ENCODE measurements at regions not wholly inside any gene's neighbourhood (a gene's known extent, or its start where the extent isn't known, plus 50 kb on each side); places are given as distances from the start of the nearest gene placed in this dataset.

GRCh38 chr10:21314906-21315644 is 210.4 kb downstream of the SKIDA1 start:
- DNase-seq (no peak), ATAC-seq (ENCODE audit: low read depth) (no peak)
- Mint-ChIP-seq H3K36me3 (no peaks in the 10 kb centered on the region), H3K27ac (no peak overlapping the region), H3K27me3 (peaks cover 2% of the 10 kb centered on the region), H3K4me1 (no peaks in the 10 kb centered on the region), H3K9me3 (no peaks in the 10 kb centered on the region), H3K4me3 (no peak overlapping the region)
- POLR2A ChIA-PET: no interaction called here

GRCh38 chr10:21314111-21314626 is 211.3 kb downstream of the SKIDA1 start:
- POLR2A ChIA-PET: no interaction called here
- DNase-seq (no peak), ATAC-seq (ENCODE audit: low read depth) (no peak)
- H3K4me1 Mint-ChIP-seq: no peaks in the 10 kb centered on the region
- H3K36me3 Mint-ChIP-seq: no peaks in the 10 kb centered on the region
- H3K27me3 Mint-ChIP-seq: peaks cover 2% of the 10 kb centered on the region
- no peak overlapping the region for H3K4me3 Mint-ChIP-seq
- H3K27ac Mint-ChIP-seq: no peak overlapping the region
- no peaks in the 10 kb centered on the region for H3K9me3 Mint-ChIP-seq

- Mint-ChIP-seq H3K27ac (no peak overlapping the region), H3K27me3 (peaks cover 2% of the 10 kb centered on the region), H3K36me3 (no peaks in the 10 kb centered on the region), H3K4me1 (no peaks in the 10 kb centered on the region), H3K4me3 (no peak overlapping the region), H3K9me3 (no peaks in the 10 kb centered on the region)
- DNase-seq: no peak
- ATAC-seq (ENCODE audit: low read depth): no peak
- POLR2A ChIA-PET: no interaction called here
Measured at GRCh38 chr10:21313691-21314090, 211.8 kb downstream of the SKIDA1 start.

GRCh38 chr10:21311426-21311825 is 214.1 kb downstream of the SKIDA1 start:
- Mint-ChIP-seq H3K27ac (no peak overlapping the region), H3K4me3 (no peak overlapping the region), H3K36me3 (no peaks in the 10 kb centered on the region), H3K9me3 (no peaks in the 10 kb centered on the region), H3K27me3 (peaks cover 2% of the 10 kb centered on the region), H3K4me1 (no peaks in the 10 kb centered on the region)
- DNase-seq (no peak), ATAC-seq (ENCODE audit: low read depth) (no peak)
- POLR2A ChIA-PET: no interaction called here

- no peaks in the 10 kb centered on the region for H3K4me1 Mint-ChIP-seq
- no peaks in the 10 kb centered on the region for H3K9me3 Mint-ChIP-seq
- no peak for ATAC-seq (ENCODE audit: low read depth)
- POLR2A ChIA-PET: no interaction called here
- DNase-seq: no peak
- no peak overlapping the region for H3K4me3 Mint-ChIP-seq
- H3K27me3 Mint-ChIP-seq: peaks cover 2% of the 10 kb centered on the region
- H3K27ac Mint-ChIP-seq: no peak overlapping the region
- H3K36me3 Mint-ChIP-seq: no peaks in the 10 kb centered on the region
Measured at GRCh38 chr10:21309427-21309826, 216.1 kb downstream of the SKIDA1 start.

- DNase-seq (no peak), ATAC-seq (ENCODE audit: low read depth) (no peak)
- no peak overlapping the region for H3K27ac Mint-ChIP-seq
- H3K4me3 Mint-ChIP-seq: no peak overlapping the region
- H3K4me1 Mint-ChIP-seq: no peaks in the 10 kb centered on the region
- POLR2A ChIA-PET: no interaction called here
- H3K9me3 Mint-ChIP-seq: no peaks in the 10 kb centered on the region
- no peaks in the 10 kb centered on the region for H3K36me3 Mint-ChIP-seq
- peaks cover 2% of the 10 kb centered on the region for H3K27me3 Mint-ChIP-seq
Measured at GRCh38 chr10:21308946-21309345, 216.5 kb downstream of the SKIDA1 start.

GRCh38 chr10:21308018-21308417 is 217.5 kb downstream of the SKIDA1 start:
- H3K4me3 Mint-ChIP-seq: no peak overlapping the region
- POLR2A ChIA-PET: no interaction called here
- no peaks in the 10 kb centered on the region for H3K4me1 Mint-ChIP-seq
- H3K9me3 Mint-ChIP-seq: no peaks in the 10 kb centered on the region
- H3K27me3 Mint-ChIP-seq: peaks cover 2% of the 10 kb centered on the region
- H3K27ac Mint-ChIP-seq: no peak overlapping the region
- H3K36me3 Mint-ChIP-seq: no peaks in the 10 kb centered on the region
- ATAC-seq (ENCODE audit: low read depth) (no peak), DNase-seq (no peak)

- DNase-seq: no peak
Measured at GRCh38 chr10:21304608-21305007, 220.9 kb downstream of the SKIDA1 start.

GRCh38 chr10:21304198-21304597 is 221.3 kb downstream of the SKIDA1 start:
- no peak for DNase-seq
- Mint-ChIP-seq H3K4me3 (no peak overlapping the region), H3K36me3 (no peaks in the 10 kb centered on the region), H3K9me3 (no peaks in the 10 kb centered on the region), H3K27ac (no peak overlapping the region), H3K4me1 (no peaks in the 10 kb centered on the region), H3K27me3 (no peaks in the 10 kb centered on the region)
- POLR2A ChIA-PET: no interaction called here
- ATAC-seq (ENCODE audit: low read depth): no peak

More at GRCh38 chr10:21304608-21305007, 220.9 kb downstream of the SKIDA1 start:
- Mint-ChIP-seq H3K4me1 (no peaks in the 10 kb centered on the region), H3K4me3 (no peak overlapping the region), H3K9me3 (no peaks in the 10 kb centered on the region), H3K36me3 (no peaks in the 10 kb centered on the region), H3K27me3 (no peaks in the 10 kb centered on the region), H3K27ac (no peak overlapping the region)
- POLR2A ChIA-PET: no interaction called here
- ATAC-seq (ENCODE audit: low read depth): no peak

- H3K27me3 Mint-ChIP-seq: peaks cover under 1% of the 10 kb centered on the region
- no peak overlapping the region for H3K27ac Mint-ChIP-seq
- no peaks in the 10 kb centered on the region for H3K9me3 Mint-ChIP-seq
- ATAC-seq (ENCODE audit: low read depth) (no peak), DNase-seq (no peak)
- H3K4me3 Mint-ChIP-seq: no peak overlapping the region
- no peaks in the 10 kb centered on the region for H3K36me3 Mint-ChIP-seq
- POLR2A ChIA-PET: no interaction called here
- H3K4me1 Mint-ChIP-seq: no peaks in the 10 kb centered on the region
Measured at GRCh38 chr10:21300551-21300950, 224.9 kb downstream of the SKIDA1 start.

- Mint-ChIP-seq H3K4me1 (no peaks in the 10 kb centered on the region), H3K4me3 (no peak overlapping the region), H3K36me3 (no peaks in the 10 kb centered on the region), H3K27ac (no peak overlapping the region), H3K9me3 (no peaks in the 10 kb centered on the region), H3K27me3 (peaks cover 2% of the 10 kb centered on the region)
- no peak for DNase-seq
- POLR2A ChIA-PET: no interaction called here
- ATAC-seq (ENCODE audit: low read depth): no peak
Measured at GRCh38 chr10:21299330-21299729, 226.2 kb downstream of the SKIDA1 start.

GRCh38 chr10:21298701-21299100 is 226.8 kb downstream of the SKIDA1 start:
- POLR2A ChIA-PET: no interaction called here

GRCh38 chr10:21297603-21298383 is 227.7 kb downstream of the SKIDA1 start:
- ATAC-seq (ENCODE audit: low read depth) (no peak), DNase-seq (no peak)
- Mint-ChIP-seq H3K4me3 (no peak overlapping the region), H3K4me1 (no peaks in the 10 kb centered on the region), H3K36me3 (no peaks in the 10 kb centered on the region), H3K27me3 (peaks cover 16% of the 10 kb centered on the region), H3K9me3 (no peaks in the 10 kb centered on the region), H3K27ac (no peak overlapping the region)
- POLR2A ChIA-PET: no interaction called here

More at GRCh38 chr10:21298701-21299100, 226.8 kb downstream of the SKIDA1 start:
- no peak overlapping the region for H3K4me3 Mint-ChIP-seq
- no peaks in the 10 kb centered on the region for H3K4me1 Mint-ChIP-seq
- H3K27ac Mint-ChIP-seq: no peak overlapping the region
- H3K27me3 Mint-ChIP-seq: peaks cover 7% of the 10 kb centered on the region
- no peak for ATAC-seq (ENCODE audit: low read depth)
- no peaks in the 10 kb centered on the region for H3K36me3 Mint-ChIP-seq
- no peaks in the 10 kb centered on the region for H3K9me3 Mint-ChIP-seq
- DNase-seq: no peak

Measured in activated naive CD8-positive, alpha-beta T cell treated with anti-CD3 and anti-CD28 coated beads, Interleukin-2, amount 10 ng/mL, durations not matched to agents 7 days and 5 days (primary cell).